Tibial artery (tissue), 4 donors: ENCODE measurements at regions not wholly inside any gene's neighbourhood (a gene's known extent, or its start where the extent isn't known, plus 50 kb on each side); places are given as distances from the start of the nearest gene placed in this dataset.
"Not testable (repeated sequence)": the region's sequence is repeated elsewhere in the genome, so short reads cannot be mapped to it uniquely, and the experiment has no call there.

ENCODE experiments used
- DNase-seq, 2 donors: peaks; one replicate each; pipeline ENCODE4 v3.0.0-alpha.2; 2019
- H3K27ac ChIP-seq, 2 donors: fragments of 200-600 bp; sonication (generic) in 1 of 2; 1 replicate in 1 of 2; 2 replicates in 1 of 2; pipeline ENCODE4 v1.5.1; 2018 to 2019; ENCODE audit warnings: mild to moderate bottlenecking in 1 of 2
- H3K27me3 ChIP-seq, 2 donors: fragments of 200-600 bp; sonication (generic) in 1 of 2; one replicate each; pipeline versions ENCODE4 v1.5.1 to v1.6.0; 2016 to 2019
- H3K36me3 ChIP-seq, 3 donors: fragments of 200-600 bp; sonication (generic) in 2 of 3; one replicate each; pipeline ENCODE4 v1.5.1; 2016 to 2019; ENCODE audit warnings: mild to moderate bottlenecking in 2 of 3
- H3K4me1 ChIP-seq, 4 donors: fragments of 200-600 bp; sonication (generic) in 2 of 4; 1 replicate in 3 of 4; 2 replicates in 1 of 4; pipeline ENCODE4 v1.5.1; 2016 to 2019
- H3K4me3 ChIP-seq, 2 donors: fragments of 200-600 bp; sonication (generic) in 1 of 2; 1 replicate in 1 of 2; 2 replicates in 1 of 2; pipeline ENCODE4 v1.5.1; 2018 to 2019; ENCODE audit warnings: mild to moderate bottlenecking in 2 of 2
- H3K9me3 ChIP-seq, 3 donors: fragments of 200-600 bp; sonication (generic) in 1 of 3; one replicate each; pipeline ENCODE4 v1.5.1; 2016 to 2019
- CTCF ChIP-seq, 2 experiments: fragments of 200-600 bp in 1 of 2; fragments of 450-650 bp in 1 of 2; IDR thresholded peaks; one replicate each; pipeline ENCODE4 v1.5.1; 2017 to 2019; ENCODE audit warnings: antibody characterized with exemption in 2 of 2, mild to moderate bottlenecking in 1 of 2, moderate library complexity in 1 of 2
- intact Hi-C: fragments of 100-400 bp; cut with DNase I; formaldehyde crosslinking; loops from one replicate; pipeline ENCODE4 v1.15.0; 2023; ENCODE audit warnings: low total_unique reads

- no peak for DNase-seq
- H3K27me3 ChIP-seq = no peaks in the 10 kb centered on the region
- no peaks in the 10 kb centered on the region for H3K36me3 ChIP-seq
- H3K4me1 ChIP-seq = peaks cover 0 to 14% (median 0%) of the 10 kb centered on the region in 4 donors
- no peak for TF ChIP-seq CTCF (IDR thresholded peaks at IDR 0.05)
- intact Hi-C loops = no loop called here
- H3K4me3 ChIP-seq = no peak overlapping the region
- no peak overlapping the region for H3K27ac ChIP-seq
- no peaks in the 10 kb centered on the region for H3K9me3 ChIP-seq
Measured at GRCh38 chr9:73089304-73089985, 62.2 kb upstream of the ANXA1 start.

GRCh38 chr9:73087876-73088275 lies 63.8 kb upstream of the ANXA1 start:
- intact Hi-C loops, H3K4me3 ChIP-seq, DNase-seq, H3K9me3 ChIP-seq, H3K4me1 ChIP-seq, H3K27me3 ChIP-seq, H3K27ac ChIP-seq, H3K36me3 ChIP-seq: not testable (repeated sequence)

GRCh38 chr9:73083519-73083918 lies 68.1 kb upstream of the ANXA1 start:
- Histone ChIP-seq H3K27me3 (no peaks in the 10 kb centered on the region), H3K4me1 (peaks cover 0 to 30% (median 13%) of the 10 kb centered on the region in 4 donors), H3K27ac (no peak overlapping the region), H3K4me3 (no peak overlapping the region), H3K9me3 (no peaks in the 10 kb centered on the region), H3K36me3 (no peaks in the 10 kb centered on the region)
- DNase-seq = no peak
- no peak for TF ChIP-seq CTCF (IDR thresholded peaks at IDR 0.05)
- intact Hi-C loops = loop anchor here (2.0 kb wide), 1 partner anchor 227 kb away; no protein-coding TSS in a partner anchor

GRCh38 chr9:73081979-73082657 lies 69.5 kb upstream of the ANXA1 start:
- no peak overlapping the region for H3K27ac ChIP-seq
- no peaks in the 10 kb centered on the region for H3K36me3 ChIP-seq
- H3K4me3 ChIP-seq = no peak overlapping the region
- H3K27me3 ChIP-seq = no peaks in the 10 kb centered on the region
- H3K9me3 ChIP-seq = no peaks in the 10 kb centered on the region
- peak; percentile 81 to 90 for TF ChIP-seq CTCF (IDR thresholded peaks at IDR 0.05)
- no peak for DNase-seq
- peaks cover 0 to 30% (median 13%) of the 10 kb centered on the region in 4 donors for H3K4me1 ChIP-seq
- intact Hi-C loops = loop anchor here (2.0 kb wide), 1 partner anchor 225 kb away; no protein-coding TSS in a partner anchor

- H3K36me3 ChIP-seq = no peaks in the 10 kb centered on the region
- H3K27ac ChIP-seq = peak overlapping the region; percentile 2 to 7
- TF ChIP-seq CTCF (IDR thresholded peaks at IDR 0.05) = no peak
- no peaks in the 10 kb centered on the region for H3K27me3 ChIP-seq
- H3K4me1 ChIP-seq = peaks cover 0 to 30% (median 13%) of the 10 kb centered on the region in 4 donors
- no peak for DNase-seq
- H3K4me3 ChIP-seq = no peak overlapping the region
- no peaks in the 10 kb centered on the region for H3K9me3 ChIP-seq
- intact Hi-C loops = no loop called here
Measured at GRCh38 chr9:73080110-73080694, 71.5 kb upstream of the ANXA1 start.

GRCh38 chr9:73079326-73079725 lies 72.3 kb upstream of the ANXA1 start:
- DNase-seq = no peak
- Histone ChIP-seq H3K27ac (peak overlapping the region; percentile 1 to 2), H3K9me3 (no peaks in the 10 kb centered on the region), H3K4me1 (peaks cover 0 to 39% (median 13%) of the 10 kb centered on the region in 4 donors), H3K36me3 (no peaks in the 10 kb centered on the region), H3K27me3 (no peaks in the 10 kb centered on the region), H3K4me3 (no peak overlapping the region)
- intact Hi-C loops = no loop called here
- TF ChIP-seq CTCF (IDR thresholded peaks at IDR 0.05) = no peak
